Sigmoid colon (tissue), 6 donors: ENCODE measurements at regions not wholly inside any gene's neighbourhood (a gene's known extent, or its start where the extent isn't known, plus 50 kb on each side); places are given as distances from the start of the nearest gene placed in this dataset.

Experiments used
- DNase-seq: peaks from one replicate; pipeline ENCODE4 v3.0.0-alpha.2; 2019
- H3K27ac ChIP-seq, 4 donors: fragments of 200-600 bp; sonication (generic); one replicate each; pipeline ENCODE4 v1.5.1; 2016 to 2019; ENCODE audit warnings: mild to moderate bottlenecking in 1 of 4
- H3K27me3 ChIP-seq, 3 donors: fragments of 200-600 bp; sonication (generic); one replicate each; pipeline ENCODE4 v1.5.1; 2019; ENCODE audit warnings: mild to moderate bottlenecking in 1 of 3
- H3K36me3 ChIP-seq, 4 donors: fragments of 200-600 bp; sonication (generic); one replicate each; pipeline ENCODE4 v1.5.1; 2016 to 2019
- H3K4me1 ChIP-seq, 4 donors: fragments of 200-600 bp; sonication (generic); one replicate each; pipeline ENCODE4 v1.5.1; 2017 to 2019
- H3K4me3 ChIP-seq, 4 donors: fragments of 200-600 bp; sonication (generic); one replicate each; pipeline ENCODE4 v1.5.1; 2017 to 2019; ENCODE audit warnings: mild to moderate bottlenecking in 2 of 4, moderate library complexity in 1 of 4
- H3K9me3 ChIP-seq, 4 donors: fragments of 200-600 bp in 3 of 4; sonication (generic) in 3 of 4; one replicate each; pipeline versions ENCODE4 v1.5.1 to v1.6.1; 2013 to 2019
- EP300 ChIP-seq, 4 donors: sonication (generic); formaldehyde crosslinking; IDR thresholded peaks; one replicate each; pipeline ENCODE4 v1.6.1; 2017; ENCODE audit warnings: antibody characterized with exemption in 4 of 4
- POLR2A ChIP-seq, 2 donors: fragments of 450-650 bp; IDR thresholded peaks; one replicate each; pipeline ENCODE4 v1.6.1; 2016; ENCODE audit warnings: antibody characterized with exemption in 2 of 2, mild to moderate bottlenecking in 2 of 2, moderate library complexity in 2 of 2
- POLR2AphosphoS5 ChIP-seq, 4 donors: sonication (generic); formaldehyde crosslinking; IDR thresholded peaks; one replicate each; pipeline ENCODE4 v1.6.1; 2017; ENCODE audit warnings: antibody characterized with exemption in 4 of 4
- WGBS, 2 donors: extraction: QIAGEN DNeasy Blood & Tissue Kit; methylation state at CpG; one replicate each; pipeline ENCODE4 v1.1.7; 2013; 5-methylcytosine and 5-hydroxymethylcytosine counted together
- intact Hi-C: fragments of 100-400 bp; cut with DNase I; formaldehyde crosslinking; loops from one replicate; pipeline ENCODE4 v1.15.1; 2023
- TF ChIP-seq, protein P1 (sequence below), 4 experiments: fragments of 450-650 bp in 3 of 4; fragments of 200-600 bp in 1 of 4; IDR thresholded peaks; one replicate each; pipeline ENCODE4 v1.5.1; 2016 to 2019; ENCODE audit warnings: antibody characterized with exemption in 4 of 4, mild to moderate bottlenecking in 3 of 4, moderate library complexity in 2 of 4
- donor health status: healthy with polysubstance abuse.
- donor health status: healthy.

DNA sequence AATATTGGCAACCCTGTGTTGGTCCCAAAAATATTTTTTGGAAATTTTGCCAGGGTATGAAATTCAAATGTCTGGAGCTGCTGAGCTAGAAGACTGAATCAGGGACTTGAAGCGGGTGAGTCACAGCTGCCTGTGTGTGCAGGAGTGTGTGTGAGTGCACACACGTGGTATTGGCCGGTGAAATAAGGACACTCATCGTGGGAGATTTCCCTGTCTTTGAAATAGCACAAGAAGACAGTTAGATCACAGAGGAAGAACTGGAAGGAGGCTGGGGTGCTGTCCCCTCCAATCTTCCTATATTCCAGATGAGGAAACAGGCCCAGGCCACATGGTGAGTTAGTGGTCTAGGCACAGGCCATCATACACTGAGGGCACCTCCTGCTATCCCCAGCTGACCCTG lies 123.8 kb upstream of the MLN start:
- peak; percentile 77 for DNase-seq
- TF ChIP-seq POLR2AphosphoS5 (IDR thresholded peaks at IDR 0.05) (peak in 3 of 4 donors; percentile 13 to 23 (median 13)), POLR2A (IDR thresholded peaks at IDR 0.05) (no peak), EP300 (IDR thresholded peaks at IDR 0.05) (no peak)
- TF ChIP-seq, protein P1, sequence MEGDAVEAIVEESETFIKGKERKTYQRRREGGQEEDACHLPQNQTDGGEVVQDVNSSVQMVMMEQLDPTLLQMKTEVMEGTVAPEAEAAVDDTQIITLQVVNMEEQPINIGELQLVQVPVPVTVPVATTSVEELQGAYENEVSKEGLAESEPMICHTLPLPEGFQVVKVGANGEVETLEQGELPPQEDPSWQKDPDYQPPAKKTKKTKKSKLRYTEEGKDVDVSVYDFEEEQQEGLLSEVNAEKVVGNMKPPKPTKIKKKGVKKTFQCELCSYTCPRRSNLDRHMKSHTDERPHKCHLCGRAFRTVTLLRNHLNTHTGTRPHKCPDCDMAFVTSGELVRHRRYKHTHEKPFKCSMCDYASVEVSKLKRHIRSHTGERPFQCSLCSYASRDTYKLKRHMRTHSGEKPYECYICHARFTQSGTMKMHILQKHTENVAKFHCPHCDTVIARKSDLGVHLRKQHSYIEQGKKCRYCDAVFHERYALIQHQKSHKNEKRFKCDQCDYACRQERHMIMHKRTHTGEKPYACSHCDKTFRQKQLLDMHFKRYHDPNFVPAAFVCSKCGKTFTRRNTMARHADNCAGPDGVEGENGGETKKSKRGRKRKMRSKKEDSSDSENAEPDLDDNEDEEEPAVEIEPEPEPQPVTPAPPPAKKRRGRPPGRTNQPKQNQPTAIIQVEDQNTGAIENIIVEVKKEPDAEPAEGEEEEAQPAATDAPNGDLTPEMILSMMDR (IDR thresholded peaks at IDR 0.05), result no peak
- no peaks in the 10 kb centered on the region for H3K27me3 ChIP-seq
- intact Hi-C loops, result no loop called here
- H3K27ac ChIP-seq, result peak overlapping the region in 2 of 4 donors; percentile 25 to 39
- H3K4me3 ChIP-seq, result no peak overlapping the region
- no peaks in the 10 kb centered on the region for H3K36me3 ChIP-seq
- WGBS, 2 donors, result 70 to 87% methylated on average over 4 of the region's 4 CpGs
- H3K9me3 ChIP-seq, result no peaks in the 10 kb centered on the region
- H3K4me1 ChIP-seq, result peaks cover 0 to 8% (median 0%) of the 10 kb centered on the region in 4 donors

- WGBS, 2 donors, result 88 to 91% methylated on average over 4 of the region's 4 CpGs
- Histone ChIP-seq H3K9me3 (no peaks in the 10 kb centered on the region), H3K27ac (peak overlapping the region in 1 of 4 donors; percentile 7), H3K4me3 (no peak overlapping the region), H3K36me3 (no peaks in the 10 kb centered on the region), H3K4me1 (peaks cover 0 to 8% (median 0%) of the 10 kb centered on the region in 4 donors), H3K27me3 (no peaks in the 10 kb centered on the region)
- DNase-seq, result no peak
- TF ChIP-seq, protein P1 (IDR thresholded peaks at IDR 0.05), result no peak
- TF ChIP-seq EP300 (IDR thresholded peaks at IDR 0.05) (no peak), POLR2A (IDR thresholded peaks at IDR 0.05) (no peak), POLR2AphosphoS5 (IDR thresholded peaks at IDR 0.05) (no peak)
- intact Hi-C loops, result no loop called here
These were observed 123.3 kb upstream of the MLN start for GRCh38 chr6:33927112-33927511.

DNA sequence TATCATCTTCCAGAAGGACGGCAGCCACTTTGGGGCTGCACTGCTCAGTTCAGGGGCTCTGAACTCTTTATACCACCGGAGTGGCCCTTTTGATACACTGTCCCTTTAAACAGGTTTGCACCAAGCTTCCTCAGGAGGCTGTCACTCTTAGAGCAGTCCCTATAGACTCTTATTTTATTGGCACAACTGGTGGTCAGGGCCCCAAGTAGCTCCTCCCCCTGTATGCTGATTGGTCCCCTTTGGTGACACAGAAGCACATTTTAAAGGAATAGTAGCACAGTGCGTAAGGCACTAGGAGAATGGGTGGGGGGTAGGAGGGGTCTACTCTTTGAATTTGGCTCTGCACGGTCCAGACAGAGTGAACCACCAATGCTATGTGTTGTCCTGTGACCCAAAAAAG lies 122.6 kb upstream of the MLN start:
- Histone ChIP-seq H3K27me3 (no peaks in the 10 kb centered on the region), H3K36me3 (no peaks in the 10 kb centered on the region), H3K9me3 (no peaks in the 10 kb centered on the region), H3K27ac (no peak overlapping the region), H3K4me3 (no peak overlapping the region), H3K4me1 (peaks cover 0 to 8% (median 0%) of the 10 kb centered on the region in 4 donors)
- no peak for DNase-seq
- intact Hi-C loops, result no loop called here
- WGBS, 2 donors, result 83 to 93% methylated on average over 4 of the region's 4 CpGs
- no peak for TF ChIP-seq POLR2A (IDR thresholded peaks at IDR 0.05)
- no peak for TF ChIP-seq POLR2AphosphoS5 (IDR thresholded peaks at IDR 0.05)
- no peak for TF ChIP-seq EP300 (IDR thresholded peaks at IDR 0.05)
- TF ChIP-seq, protein P1 (IDR thresholded peaks at IDR 0.05), result no peak

DNA sequence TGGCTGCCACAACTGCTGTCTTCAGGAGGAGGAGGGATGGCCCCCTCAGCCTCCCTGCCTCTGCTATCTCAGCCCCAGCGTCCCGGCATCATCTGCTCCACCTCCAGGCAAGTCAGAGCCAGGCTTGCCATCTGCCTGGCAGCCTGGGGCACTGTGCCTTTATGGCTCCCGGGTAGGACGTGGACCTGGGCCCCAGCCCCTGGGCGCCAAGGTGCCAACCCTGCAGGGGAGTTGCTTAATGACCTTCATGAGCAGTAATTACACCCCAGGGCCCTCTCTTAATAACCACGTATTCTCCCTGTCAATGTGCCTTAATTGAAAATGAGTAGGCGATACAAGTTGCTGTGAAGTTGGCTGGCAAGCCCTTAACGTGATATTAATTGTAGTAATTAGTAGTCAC lies 122.1 kb upstream of the MLN start:
- no peaks in the 10 kb centered on the region for H3K27me3 ChIP-seq
- no peak overlapping the region for H3K4me3 ChIP-seq
- no peak overlapping the region for H3K27ac ChIP-seq
- DNase-seq, result no peak
- TF ChIP-seq, protein P1 (IDR thresholded peaks at IDR 0.05), result no peak
- H3K9me3 ChIP-seq, result no peaks in the 10 kb centered on the region
- 82 to 87% methylated on average over 8 of the region's 8 CpGs for WGBS, 2 donors
- no peaks in the 10 kb centered on the region for H3K36me3 ChIP-seq
- intact Hi-C loops, result no loop called here
- H3K4me1 ChIP-seq, result peaks cover 0 to 8% (median 0%) of the 10 kb centered on the region in 4 donors

- Histone ChIP-seq H3K36me3 (no peaks in the 10 kb centered on the region), H3K27ac (no peak overlapping the region), H3K27me3 (no peaks in the 10 kb centered on the region), H3K9me3 (no peaks in the 10 kb centered on the region), H3K4me1 (peaks cover 0 to 8% (median 0%) of the 10 kb centered on the region in 4 donors), H3K4me3 (no peak overlapping the region)
- intact Hi-C loops, result no loop called here
- TF ChIP-seq POLR2A (IDR thresholded peaks at IDR 0.05), result no peak
- TF ChIP-seq, protein P1 (IDR thresholded peaks at IDR 0.05), result no peak
- DNase-seq, result no peak
- WGBS, 2 donors, result 82 to 92% methylated on average over 7 of the region's 7 CpGs
These were observed 121.4 kb upstream of the MLN start for GRCh38 chr6:33925210-33925609.
